Endothelial cell of umbilical vein (primary cell): ENCODE measurements at regions not wholly inside any gene's neighbourhood (a gene's known extent, or its start where the extent isn't known, plus 50 kb on each side); places are given as distances from the start of the nearest gene placed in this dataset.

Source experiments
- EZH2 ChIP-seq: IDR thresholded peaks from 2 replicates; pipeline ENCODE4 v1.6.1; 2012; ENCODE audit warnings: borderline replicate concordance, low read depth, mild to moderate bottlenecking, moderate library complexity, low read length, inconsistent platforms; ENCODE audit not compliant: severe bottlenecking
- GATA2 ChIP-seq: IDR thresholded peaks from 2 replicates; pipeline ENCODE4 v1.7.0; 2011; ENCODE audit warnings: low read depth, mild to moderate bottlenecking, moderate library complexity, mixed read lengths, low read length; ENCODE audit not compliant: insufficient read length, insufficient read depth
- POLR2A ChIP-seq: IDR thresholded peaks from 2 replicates; pipeline ENCODE4 v1.6.1; 2012; ENCODE audit warnings: low read depth, mild to moderate bottlenecking, control low read depth, low read length
- POLR2AphosphoS5 ChIP-seq: IDR thresholded peaks from 2 replicates; pipeline ENCODE4 v1.6.1; 2012; ENCODE audit warnings: low read depth, mild to moderate bottlenecking, control low read depth, low read length, moderate library complexity; ENCODE audit not compliant: insufficient read depth
- TF ChIP-seq, protein P1 (sequence below), 2 donors: IDR thresholded peaks; 1 replicate in 1 of 2; 2 replicates in 1 of 2; pipeline ENCODE4 v1.5.1; 2011; ENCODE audit warnings: low read length in 2 of 2, mild to moderate bottlenecking in 2 of 2, moderate library complexity in 2 of 2, control low read depth in 1 of 2, inconsistent platforms in 1 of 2, low read depth in 1 of 2; ENCODE audit not compliant: insufficient read depth in 1 of 2; ENCODE audit errors: extremely low read depth in 1 of 2
- TF ChIP-seq, protein P2 (sequence below): IDR thresholded peaks from 2 replicates; pipeline ENCODE4 v1.6.1; 2011; ENCODE audit not compliant: insufficient read depth, insufficient read length

DNA sequence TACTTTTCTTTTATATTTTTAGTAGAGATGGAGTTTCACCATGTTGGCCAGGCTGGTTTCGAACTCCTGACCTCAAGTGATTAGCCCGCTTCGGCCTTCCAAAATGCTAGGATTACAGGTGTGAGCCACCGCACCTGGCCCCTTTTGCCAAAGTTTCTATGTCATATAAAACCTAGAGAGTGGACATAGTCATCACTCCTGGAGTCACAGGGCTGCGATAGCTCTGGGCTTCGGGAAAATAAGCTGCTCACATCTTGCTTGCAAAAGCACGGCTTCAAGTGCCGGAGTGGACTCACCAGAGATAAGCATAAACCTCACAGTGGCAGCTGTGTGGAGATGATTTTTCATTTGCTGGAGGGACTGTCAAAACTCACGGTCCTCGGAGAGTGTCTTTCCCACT, 171.2 kb downstream of the TEX29 start:
- TF ChIP-seq, protein P1, sequence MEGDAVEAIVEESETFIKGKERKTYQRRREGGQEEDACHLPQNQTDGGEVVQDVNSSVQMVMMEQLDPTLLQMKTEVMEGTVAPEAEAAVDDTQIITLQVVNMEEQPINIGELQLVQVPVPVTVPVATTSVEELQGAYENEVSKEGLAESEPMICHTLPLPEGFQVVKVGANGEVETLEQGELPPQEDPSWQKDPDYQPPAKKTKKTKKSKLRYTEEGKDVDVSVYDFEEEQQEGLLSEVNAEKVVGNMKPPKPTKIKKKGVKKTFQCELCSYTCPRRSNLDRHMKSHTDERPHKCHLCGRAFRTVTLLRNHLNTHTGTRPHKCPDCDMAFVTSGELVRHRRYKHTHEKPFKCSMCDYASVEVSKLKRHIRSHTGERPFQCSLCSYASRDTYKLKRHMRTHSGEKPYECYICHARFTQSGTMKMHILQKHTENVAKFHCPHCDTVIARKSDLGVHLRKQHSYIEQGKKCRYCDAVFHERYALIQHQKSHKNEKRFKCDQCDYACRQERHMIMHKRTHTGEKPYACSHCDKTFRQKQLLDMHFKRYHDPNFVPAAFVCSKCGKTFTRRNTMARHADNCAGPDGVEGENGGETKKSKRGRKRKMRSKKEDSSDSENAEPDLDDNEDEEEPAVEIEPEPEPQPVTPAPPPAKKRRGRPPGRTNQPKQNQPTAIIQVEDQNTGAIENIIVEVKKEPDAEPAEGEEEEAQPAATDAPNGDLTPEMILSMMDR (IDR thresholded peaks at IDR 0.05; ENCODE audit: extremely low read depth in 1 of 2, insufficient read depth in 1 of 2, low read depth in 1 of 2, low read length in 2 of 2), result no peak
- no peak for TF ChIP-seq GATA2
- no peak for TF ChIP-seq EZH2
- TF ChIP-seq POLR2AphosphoS5, result no peak
- TF ChIP-seq POLR2A, result no peak
- TF ChIP-seq, protein P2, sequence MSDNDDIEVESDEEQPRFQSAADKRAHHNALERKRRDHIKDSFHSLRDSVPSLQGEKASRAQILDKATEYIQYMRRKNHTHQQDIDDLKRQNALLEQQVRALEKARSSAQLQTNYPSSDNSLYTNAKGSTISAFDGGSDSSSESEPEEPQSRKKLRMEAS, result no peak
